Stimulated activated CD4-positive, alpha-beta T cell treated with anti-CD3 and anti-CD28 coated beads, Interleukin-1b, Interleukin-23, amount 100 ng/mL, for 4 hours (primary cell): ENCODE measurements at regions not wholly inside any gene's neighbourhood (a gene's known extent, or its start where the extent isn't known, plus 50 kb on each side); places are given as distances from the start of the nearest gene placed in this dataset.

Experiments
- DNase-seq, 2 donors: peaks; one replicate each; pipeline ENCODE4 v3.0.0-alpha.2; 2020; ENCODE audit warnings: low read depth in 2 of 2

- DNase-seq = no peak
Measured at GRCh38 chr12:65765436-65765813, 58.9 kb upstream of the HMGA2 start.

GRCh38 chr12:65769880-65770279 lies 54.4 kb upstream of the HMGA2 start:
- no peak for DNase-seq
